ENCODE measurements at regions not wholly inside any gene's neighbourhood (a gene's known extent, or its start where the extent isn't known, plus 50 kb on each side); places are given as distances from the start of the nearest gene placed in this dataset.

DNA sequence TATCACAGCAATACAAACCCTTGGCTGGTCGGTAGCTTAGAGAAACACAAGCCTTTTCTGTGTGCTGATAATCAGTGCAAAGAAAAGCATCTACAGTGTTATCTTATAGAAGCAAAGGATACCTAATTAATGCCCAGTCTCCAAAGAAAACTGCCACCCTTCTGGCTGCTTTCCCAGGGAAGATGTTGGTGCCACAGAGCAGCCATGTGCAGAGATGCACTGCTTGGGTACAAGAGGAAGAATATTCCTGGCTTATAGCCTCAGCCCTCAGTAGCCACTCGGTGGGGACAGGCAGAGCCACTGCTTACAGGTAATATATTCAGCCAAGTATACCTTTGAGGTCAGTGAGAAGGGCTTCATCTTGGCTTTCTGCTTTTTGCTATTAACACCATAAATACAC lies 185.3 kb downstream of the PCSK1 start:
- intact Hi-C loops (cut with micrococcal nuclease): no loop called here

DNA sequence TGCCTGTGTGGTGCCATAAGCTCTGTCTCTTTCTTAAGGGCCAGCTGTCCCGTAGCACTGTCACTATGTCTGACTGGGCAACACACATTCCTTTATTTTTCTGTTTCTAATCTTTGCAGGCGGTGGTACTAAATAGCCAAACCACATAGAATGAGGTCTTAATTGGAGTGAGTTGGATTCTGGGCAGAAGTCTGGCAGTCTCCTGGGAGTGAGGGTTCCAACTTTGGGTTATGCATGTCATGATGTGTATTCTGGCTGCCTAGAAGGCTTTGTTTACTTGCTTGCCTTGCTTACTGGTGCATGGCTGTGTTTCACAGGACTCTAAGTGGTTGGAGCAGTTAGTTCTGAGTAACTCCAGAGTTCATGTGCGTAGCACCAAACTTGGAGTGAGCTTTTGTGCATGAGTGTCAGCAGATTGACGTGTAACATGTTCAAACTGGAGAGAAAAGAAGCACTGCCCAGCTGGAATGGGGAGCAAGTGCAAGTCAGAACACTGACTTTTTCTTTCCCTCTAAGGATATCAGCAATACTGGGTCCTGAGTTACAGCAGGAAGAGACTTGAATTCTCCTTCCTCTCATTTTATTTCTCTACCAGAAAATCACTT lies 185.8 kb downstream of the PCSK1 start:
- intact Hi-C loops (cut with micrococcal nuclease): no loop called here

DNA sequence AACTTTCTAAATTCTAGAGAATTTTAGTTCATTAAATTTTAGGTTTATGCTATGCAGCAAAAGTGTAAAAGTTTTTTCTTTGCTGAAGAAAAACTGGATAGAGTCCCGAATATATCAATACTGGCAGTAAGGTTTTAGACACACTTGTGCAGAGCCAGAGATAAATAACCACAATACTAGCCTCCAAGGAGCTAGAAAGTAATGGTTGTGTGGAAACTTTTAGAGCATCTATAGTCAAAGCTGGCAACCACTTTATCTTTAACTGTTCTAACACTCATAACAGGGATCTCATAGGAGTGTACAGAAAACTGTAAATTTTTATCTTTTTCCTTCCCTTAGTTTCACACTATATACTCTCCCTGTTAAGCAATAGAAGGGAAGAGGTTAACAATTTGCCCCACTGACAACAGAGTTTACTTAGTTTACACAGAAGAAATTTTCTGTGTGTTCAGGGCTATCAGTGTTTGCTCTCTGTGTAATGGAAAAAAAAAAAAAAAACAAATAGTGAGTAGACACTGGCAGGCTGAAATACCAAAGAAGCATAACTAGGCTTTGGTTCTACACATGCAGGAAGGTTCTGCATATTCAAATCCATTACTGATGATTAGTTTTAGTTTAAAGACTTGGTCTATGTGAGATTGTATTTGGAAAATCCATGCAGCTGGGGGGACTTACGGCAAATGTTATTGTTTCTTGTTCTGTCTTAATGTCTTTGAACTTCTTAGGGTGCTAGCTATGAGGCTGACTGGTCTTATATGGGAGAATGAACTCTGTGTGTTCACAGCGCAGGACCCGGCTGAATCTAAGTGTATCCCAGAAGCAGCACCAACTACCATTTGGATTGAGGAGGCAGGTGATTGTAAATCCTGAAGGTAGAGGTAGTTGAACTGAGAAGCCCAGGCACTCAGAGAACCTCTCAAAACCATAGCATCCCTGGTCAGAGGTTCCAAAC lies 187.6 kb downstream of the PCSK1 start:
- intact Hi-C loops (cut with micrococcal nuclease): no loop called here

DNA sequence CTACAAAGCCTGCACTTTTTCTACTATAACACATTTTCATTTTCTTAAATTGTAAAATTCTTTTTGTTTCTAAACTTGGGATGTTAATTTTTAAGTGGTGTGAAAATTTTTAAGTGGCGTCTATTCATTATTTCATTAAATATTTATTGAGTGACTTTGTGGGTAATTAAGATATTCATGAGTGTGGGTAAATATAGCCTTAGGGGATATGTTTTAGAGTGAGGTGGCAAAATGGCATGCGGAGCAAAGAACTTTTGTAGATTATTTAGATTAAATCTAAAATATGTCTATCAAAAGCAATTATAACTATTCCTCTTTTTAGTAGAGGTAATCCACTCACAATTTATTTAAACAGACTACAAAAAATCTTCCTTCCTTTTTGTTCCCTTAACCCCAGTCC lies 188.4 kb downstream of the PCSK1 start:
- intact Hi-C loops (cut with micrococcal nuclease): no loop called here

DNA sequence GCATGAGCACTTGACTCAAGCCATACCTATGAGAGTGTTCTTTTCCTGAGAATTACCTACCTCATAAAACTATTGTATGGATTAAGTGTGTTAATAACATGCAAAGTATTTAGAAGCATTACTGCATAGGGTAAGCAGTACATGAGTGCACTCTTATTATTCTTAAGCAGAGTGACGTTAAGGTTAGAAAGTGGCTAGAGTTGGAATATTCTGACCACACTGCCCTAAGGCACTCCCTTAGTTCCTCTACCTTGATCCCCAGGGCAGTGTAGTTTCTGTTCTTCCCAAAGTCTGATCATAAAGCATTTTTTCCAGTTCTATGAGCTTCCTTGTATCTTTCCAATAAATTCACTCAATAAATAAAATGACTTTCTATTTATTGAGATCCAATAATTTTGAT lies 189.2 kb downstream of the PCSK1 start:
- intact Hi-C loops (cut with micrococcal nuclease): no loop called here

DNA sequence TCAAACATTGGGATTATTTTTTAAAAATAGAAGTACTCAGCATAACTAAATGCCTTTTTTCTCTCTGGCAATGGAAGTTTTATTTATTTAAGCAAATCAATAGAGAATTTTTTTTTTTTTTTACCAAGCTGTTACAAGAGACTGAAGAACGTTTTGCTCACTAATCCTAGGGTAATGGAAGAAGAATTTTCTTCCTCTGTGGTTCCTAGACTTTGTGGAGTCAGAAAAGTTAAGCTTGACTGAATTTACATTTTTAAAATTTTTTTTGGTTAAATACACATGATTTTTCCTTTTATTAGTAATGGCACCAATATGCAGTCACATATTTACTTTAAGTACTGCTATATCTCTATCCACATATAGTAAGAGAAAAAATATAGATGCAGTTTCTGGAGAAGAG lies 189.8 kb downstream of the PCSK1 start:
- intact Hi-C loops (cut with micrococcal nuclease): no loop called here

DNA sequence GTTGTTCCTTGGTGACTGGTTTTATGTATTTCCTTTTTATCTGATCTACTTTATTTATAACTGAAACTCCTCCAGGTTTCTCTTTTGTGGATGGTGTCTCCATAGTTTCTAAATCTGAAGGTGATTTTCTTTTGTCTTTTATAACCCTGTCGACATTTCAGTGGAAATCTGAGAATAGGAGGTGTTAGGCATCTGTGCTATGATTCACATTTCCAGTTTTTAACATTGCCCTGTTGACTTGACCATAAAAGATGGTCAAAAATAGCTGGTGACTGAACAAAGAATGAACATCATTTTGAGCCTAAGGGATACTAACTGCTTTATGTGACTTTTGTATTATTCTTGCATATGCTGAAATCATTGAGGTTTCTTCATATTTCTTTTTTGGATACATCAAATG lies 190.5 kb downstream of the PCSK1 start:
- intact Hi-C loops (cut with micrococcal nuclease): no loop called here

DNA sequence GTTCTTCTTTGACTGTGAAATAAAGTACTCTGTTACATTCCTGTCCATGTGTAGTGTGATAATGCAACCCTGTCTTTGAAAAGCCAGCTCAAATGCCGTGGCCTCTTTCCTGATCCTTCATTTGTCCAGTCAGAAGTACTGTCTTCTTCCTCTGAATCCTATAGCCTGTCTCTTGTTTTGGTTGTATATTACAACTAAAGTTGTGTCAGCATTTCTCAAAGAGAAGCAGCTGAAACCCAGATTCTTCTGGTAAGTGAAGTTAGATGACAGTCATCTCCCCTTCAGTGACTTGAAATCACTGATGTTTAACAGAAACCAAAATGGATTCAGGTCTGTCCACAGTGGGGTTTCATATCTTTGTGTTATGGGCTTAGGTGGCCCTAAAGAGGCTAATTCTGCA lies 196.2 kb downstream of the PCSK1 start:
- intact Hi-C loops (cut with micrococcal nuclease): no loop called here

DNA sequence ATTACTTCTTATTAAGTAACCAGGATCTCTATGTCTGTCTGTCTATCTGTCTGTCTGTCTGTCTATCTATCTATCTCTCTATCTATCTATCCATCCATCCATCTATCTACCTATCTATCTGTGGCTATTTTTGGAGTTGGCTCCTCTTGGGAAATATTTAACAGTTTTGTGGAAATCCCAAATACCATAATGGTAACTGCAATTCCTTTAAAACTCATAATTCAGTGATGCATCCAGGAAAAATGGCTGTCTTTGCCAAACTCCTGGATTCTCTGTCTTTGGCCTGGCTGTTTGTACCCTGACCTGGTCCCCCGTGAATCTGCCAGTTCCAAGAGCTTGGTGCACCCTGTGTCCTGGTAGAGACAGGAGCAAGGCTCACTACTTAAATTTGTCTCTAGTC lies 197.0 kb downstream of the PCSK1 start:
- intact Hi-C loops (cut with micrococcal nuclease): no loop called here

DNA sequence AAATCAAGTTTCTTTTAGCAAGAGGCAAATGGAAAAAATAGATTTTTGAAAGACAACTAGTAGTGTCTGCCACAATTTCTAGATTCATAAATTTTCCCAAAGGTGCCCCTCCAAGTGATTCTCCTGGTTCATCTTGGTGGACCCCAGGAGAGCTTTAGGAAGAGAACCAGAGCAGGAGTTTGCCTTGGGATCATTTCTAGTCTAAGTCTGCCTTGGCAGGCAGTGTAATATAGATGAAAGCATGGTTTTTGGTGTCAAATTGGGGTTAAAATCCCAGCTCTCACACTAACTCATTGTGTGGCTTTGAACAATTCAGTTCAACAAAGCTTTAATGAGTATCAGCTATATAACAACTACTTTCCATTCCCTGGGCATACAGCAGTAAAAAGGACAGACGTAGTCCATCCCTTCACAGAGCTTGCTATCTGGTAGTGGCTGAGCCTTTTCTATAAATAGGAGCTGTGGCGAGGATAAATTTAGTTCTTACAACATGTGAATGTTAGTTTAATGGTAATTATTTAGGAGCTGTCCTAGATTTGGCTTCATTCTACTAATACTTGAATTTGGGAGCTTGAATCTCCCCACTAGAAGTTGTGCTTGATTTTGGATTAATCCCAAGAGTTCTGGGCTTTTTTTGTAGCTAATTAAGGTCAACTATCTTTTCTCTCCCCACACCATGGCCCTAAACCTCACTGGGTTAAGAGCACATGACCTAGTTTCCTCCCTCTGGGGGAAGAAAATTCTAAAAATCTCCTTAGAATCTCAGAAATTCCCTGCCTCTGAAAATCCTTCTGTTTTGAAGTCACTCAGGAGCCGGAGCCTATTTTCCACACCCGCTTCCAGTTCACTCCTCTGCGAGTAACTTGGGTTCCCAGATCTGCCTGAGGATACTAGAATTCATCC lies 197.8 kb downstream of the PCSK1 start:
- intact Hi-C loops (cut with micrococcal nuclease): no loop called here

DNA sequence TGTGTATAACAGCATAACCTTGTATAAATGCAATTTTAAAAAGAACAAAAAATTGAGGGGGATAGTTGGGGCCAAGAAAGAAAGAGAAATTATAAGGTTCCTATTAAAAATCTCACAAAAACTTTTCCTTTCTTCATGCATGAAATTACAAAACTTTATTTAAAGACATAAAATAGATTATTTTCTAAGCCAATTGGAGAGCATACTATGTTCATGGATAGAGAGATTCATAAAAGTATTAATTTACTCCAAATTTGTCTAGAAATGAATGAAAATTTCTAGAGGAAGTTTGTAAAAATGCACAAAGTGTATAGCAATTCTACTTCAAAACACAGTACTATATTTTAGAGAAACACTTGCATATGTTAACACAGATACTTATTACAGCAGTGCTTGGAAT lies 200.4 kb downstream of the PCSK1 start:
- intact Hi-C loops (cut with micrococcal nuclease): no loop called here

DNA sequence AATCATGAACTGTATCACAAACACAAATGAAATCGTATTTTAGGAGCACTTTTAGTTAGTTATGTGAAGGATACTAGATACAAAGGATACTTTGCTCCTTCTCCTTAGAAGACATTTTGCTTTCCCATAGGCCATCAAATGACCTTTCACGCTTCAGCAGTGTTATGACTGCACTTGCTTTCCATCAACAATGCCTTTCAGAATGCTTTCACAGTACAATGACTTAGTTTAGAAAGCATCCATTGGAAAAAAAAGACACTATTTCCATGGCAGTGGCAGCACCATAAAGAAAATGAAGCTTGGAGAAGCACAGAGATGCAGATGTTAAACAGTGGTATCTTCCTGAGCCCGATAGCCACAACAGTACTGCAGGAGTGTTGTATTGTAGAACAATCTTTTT lies 203.9 kb downstream of the PCSK1 start:
- intact Hi-C loops (cut with micrococcal nuclease): no loop called here

DNA sequence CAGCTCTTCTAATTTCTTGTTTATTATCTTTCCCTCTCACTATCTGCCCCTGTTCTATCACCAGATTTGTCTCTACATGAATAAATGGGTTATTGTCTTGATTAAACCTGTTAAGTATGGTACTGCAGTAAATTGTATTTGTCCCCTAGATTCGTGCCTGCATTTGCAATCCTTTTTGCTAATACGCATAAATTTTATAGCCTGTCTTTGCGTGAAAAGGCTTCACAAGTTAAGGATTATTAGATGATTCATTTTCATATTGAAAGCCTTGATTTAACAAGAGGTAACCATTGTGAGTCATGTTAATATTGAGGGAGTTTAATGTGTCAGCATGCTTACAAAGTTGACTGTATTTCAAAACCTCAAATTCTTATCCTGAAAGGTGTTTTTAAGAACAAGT lies 204.6 kb downstream of the PCSK1 start:
- intact Hi-C loops (cut with micrococcal nuclease): no loop called here

DNA sequence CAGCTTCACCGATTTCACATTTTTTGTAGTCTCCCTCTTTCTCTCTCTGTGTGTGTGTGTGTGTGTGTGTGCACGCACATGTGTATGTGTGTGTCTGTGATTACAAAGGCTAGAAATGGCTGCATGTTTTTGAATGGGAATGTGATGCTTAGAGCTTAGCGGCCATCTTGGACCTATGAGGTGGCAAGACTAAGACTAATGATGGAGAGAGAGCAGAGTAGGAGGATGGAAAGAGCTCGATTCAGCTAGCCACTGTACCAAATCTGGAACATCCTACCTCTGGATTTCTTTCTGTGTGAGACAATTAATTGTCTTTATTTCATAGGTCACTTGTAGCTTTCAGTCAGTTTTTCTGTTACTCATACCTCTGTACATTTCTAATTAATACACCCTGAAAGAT lies 205.1 kb downstream of the PCSK1 start:
- intact Hi-C loops (cut with micrococcal nuclease): no loop called here

DNA sequence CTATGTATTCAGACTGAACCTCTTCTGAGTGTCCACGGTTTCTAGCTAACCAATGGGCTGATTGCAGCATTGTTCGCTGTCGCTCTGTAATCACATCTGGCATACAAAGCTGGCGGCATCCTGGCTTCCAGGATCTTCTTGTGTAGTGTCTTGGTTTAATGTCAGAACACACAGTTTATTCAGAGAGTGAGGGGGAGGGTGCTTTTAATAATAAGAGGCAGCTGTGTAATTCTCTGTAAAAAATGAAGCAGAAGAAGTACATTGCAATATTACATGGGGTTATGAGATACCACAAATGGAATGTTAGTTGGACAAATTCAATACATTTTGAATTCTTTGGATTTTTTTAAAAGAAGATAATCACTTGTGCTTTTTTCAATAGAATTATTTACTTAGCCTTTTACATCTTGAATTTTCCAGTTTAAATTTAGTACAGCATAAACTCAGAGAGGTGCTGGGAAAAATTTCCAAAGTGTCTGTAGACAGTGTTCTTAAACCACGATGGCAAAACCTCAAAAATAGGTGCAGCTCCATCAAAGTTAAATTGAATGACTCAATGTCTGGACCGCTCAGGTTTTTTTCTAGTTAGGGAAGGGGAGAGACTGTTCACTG lies 206.0 kb downstream of the PCSK1 start:
- intact Hi-C loops (cut with micrococcal nuclease): no loop called here

DNA sequence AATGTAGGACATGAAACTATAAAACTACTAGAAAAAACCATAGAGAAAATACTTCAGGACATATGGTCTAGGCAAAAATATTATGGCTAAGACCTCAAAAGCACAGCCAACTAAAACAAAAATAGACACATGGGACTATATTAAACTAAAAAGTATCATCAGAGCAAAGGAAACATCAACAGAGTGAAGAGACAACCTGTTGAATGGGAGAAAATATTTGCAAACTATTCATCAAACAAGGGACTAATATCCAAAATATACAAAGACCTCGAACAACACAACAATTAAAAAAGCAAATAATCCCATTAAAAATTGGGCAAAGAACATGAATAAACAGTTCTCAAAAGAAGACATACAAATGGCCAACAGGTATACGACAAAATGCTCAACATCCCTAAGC lies 210.9 kb downstream of the PCSK1 start:
- intact Hi-C loops (cut with micrococcal nuclease): no loop called here

DNA sequence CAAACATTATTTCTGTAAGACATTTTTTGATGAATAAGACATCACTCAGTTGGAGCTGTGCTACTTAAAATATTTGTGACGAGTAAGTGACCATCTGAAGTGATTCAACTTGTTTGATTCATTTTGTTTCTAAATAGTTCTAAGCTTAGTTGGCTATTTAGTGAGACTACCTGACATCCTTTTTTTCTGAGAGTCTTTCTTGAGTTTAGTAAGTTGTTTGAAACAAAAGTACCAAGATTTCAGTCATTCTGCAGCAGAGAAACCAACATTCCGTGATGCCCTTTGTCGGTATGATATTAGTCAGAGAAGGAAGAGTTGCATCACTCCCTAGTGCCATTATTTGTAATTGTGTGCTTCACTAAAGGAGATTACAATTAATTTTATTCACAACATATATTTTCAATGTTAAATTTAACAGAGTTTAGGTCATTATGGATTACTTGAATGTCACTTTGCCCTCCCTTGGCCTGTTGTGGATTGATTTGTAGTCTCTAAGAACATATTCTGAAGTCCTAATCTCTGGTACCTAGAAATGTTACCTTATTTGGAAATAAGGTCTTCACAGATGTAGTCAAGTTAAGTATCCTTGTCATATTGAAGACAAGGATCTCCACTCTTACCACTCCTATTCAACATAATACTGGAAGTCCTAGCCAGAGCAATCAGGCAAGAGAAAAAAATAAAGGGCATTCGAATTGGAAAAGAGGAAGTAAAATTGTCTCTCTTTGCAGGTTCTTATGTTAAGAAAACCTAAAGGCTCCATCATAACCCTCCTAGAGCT lies 212.2 kb downstream of the PCSK1 start:
- intact Hi-C loops (cut with micrococcal nuclease): no loop called here

DNA sequence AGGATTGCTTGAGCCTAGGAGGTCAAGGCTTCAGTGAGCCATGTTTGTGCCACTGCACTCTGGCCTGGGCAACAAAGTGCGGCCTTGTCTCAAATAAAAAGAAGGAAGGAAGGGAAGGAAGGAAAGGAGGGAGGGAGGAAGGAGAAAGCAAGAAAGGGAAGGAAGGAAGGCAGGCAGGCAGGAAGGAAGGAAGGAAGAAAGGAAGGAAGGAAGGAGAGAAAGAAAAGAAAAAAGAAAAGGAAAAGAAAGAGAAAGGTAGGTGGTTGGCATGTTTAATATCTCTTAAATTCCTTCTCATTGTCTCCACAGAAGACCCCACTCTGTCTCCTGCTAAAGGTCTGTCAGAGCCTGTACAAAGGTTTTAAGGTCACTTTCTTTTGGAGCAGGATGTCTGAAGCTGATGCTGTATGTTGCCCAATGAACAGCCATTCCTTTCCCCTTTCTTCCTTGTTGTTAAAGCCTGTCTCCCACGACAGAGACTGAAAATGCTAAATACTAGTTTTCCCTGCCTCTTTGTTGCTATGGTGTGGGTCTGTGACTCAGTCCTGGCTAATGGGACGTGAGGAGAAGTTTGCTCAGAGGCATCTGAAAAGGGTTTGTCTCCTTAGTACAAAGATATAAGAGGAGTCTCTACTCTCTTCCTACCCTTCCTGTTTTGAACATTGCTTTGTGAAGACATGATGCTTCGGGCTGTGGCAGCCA lies 213.3 kb downstream of the PCSK1 start:
- intact Hi-C loops (cut with micrococcal nuclease): no loop called here

DNA sequence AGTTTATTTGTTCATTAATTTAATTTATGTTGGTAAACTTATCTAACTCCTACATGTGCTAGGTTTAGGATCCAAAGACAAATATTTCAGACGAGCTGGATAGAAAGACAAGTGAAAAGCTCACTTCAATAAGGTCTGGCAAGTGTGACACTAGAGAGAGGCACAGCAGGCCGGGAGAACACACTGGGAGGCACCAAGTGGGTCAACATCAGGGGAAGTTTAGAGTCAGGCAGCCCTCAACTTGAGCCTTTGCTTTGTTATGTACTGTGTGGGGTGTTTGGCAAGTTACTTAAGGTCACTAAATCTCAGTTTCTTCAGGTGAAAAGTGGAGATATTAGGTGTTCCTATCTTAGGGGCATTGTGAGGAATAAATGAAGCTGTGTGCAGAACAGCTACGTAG lies 214.4 kb downstream of the PCSK1 start:
- intact Hi-C loops (cut with micrococcal nuclease): no loop called here
